H1 (cell line): ENCODE measurements at regions not wholly inside any gene's neighbourhood (a gene's known extent, or its start where the extent isn't known, plus 50 kb on each side); places are given as distances from the start of the nearest gene placed in this dataset.

ENCODE experiments used
- RAD21 ChIP-seq, 2 experiments: IDR thresholded peaks in 1 of 2; conservative IDR thresholded peaks in 1 of 2; 2 replicates each; pipeline ENCODE4 v1.6.1; 2011; ENCODE audit warnings: low read depth in 2 of 2, low read length in 2 of 2, improper control_type of control experiment in 1 of 2, inconsistent platforms in 1 of 2, mild to moderate bottlenecking in 1 of 2, moderate library complexity in 1 of 2
- RBBP5 ChIP-seq: IDR thresholded peaks from 2 replicates; pipeline ENCODE4 v1.7.1; 2012; ENCODE audit warnings: low read depth, mild to moderate bottlenecking, inconsistent platforms, low read length, moderate library complexity, borderline replicate concordance
- RNF2 ChIP-seq: fragments of 200-900, 300-1000 bp; sonication (generic); IDR thresholded peaks from 2 replicates; pipeline ENCODE4 v1.7.1; 2016; ENCODE audit warnings: borderline replicate concordance, low read depth, mild to moderate bottlenecking, antibody characterized with exemption, low read length; ENCODE audit not compliant: poor library complexity, severe bottlenecking; ENCODE audit errors: missing control alignments

GRCh38 chr14:97796511-97796910, 999.3 kb downstream of the VRK1 start (continued):
- TF ChIP-seq RAD21 (IDR thresholded peaks at IDR 0.05 in 1 of 2, conservative IDR thresholded peaks at IDR 0.05 in 1 of 2; ENCODE audit: low read depth in 2 of 2, low read length in 2 of 2), result no peak
- TF ChIP-seq RBBP5, result no peak
- TF ChIP-seq RNF2, result no peak
